Keratinocyte (primary cell): ENCODE measurements at regions not wholly inside any gene's neighbourhood (a gene's known extent, or its start where the extent isn't known, plus 50 kb on each side); places are given as distances from the start of the nearest gene placed in this dataset.

Experiments used
- DNase-seq: peaks from one replicate; pipeline ENCODE4 v3.0.0-alpha.2; 2011; ENCODE audit warnings: low read depth, missing footprints, low spot score
- FAIRE-seq: peaks from 2 replicates; lab custom pipeline; 2011; peaks lifted over from hg19 to GRCh38; lab: Jason Lieb, UNC
- H2AFZ ChIP-seq: 2 replicates; pipeline ENCODE4 v1.6.0; 2012; ENCODE audit warnings: low read length, control low read depth, inconsistent platforms; ENCODE audit not compliant: control insufficient read depth
- H3K27ac ChIP-seq: 2 replicates; pipeline ENCODE4 v1.5.1; 2011; ENCODE audit warnings: low read length; ENCODE audit not compliant: control insufficient read depth, insufficient read depth
- H3K27me3 ChIP-seq: 3 replicates; pipeline ENCODE4 v1.6.0; 2011; ENCODE audit warnings: low read length; ENCODE audit not compliant: control insufficient read depth, insufficient read depth; ENCODE audit errors: extremely low read depth
- H3K36me3 ChIP-seq, 2 experiments: 2 replicates in 1 of 2; 3 replicates in 1 of 2; pipeline ENCODE4 v1.5.1; 2011; ENCODE audit warnings: low read length in 2 of 2, mild to moderate bottlenecking in 1 of 2; ENCODE audit not compliant: control insufficient read depth in 2 of 2, insufficient read depth in 2 of 2; ENCODE audit errors: extremely low read depth in 1 of 2
- H3K4me1 ChIP-seq: 3 replicates; pipeline ENCODE4 v1.5.1; 2011; ENCODE audit warnings: low read length; ENCODE audit not compliant: control insufficient read depth, insufficient read depth; ENCODE audit errors: extremely low read depth
- H3K4me2 ChIP-seq: 3 replicates; pipeline ENCODE4 v1.6.0; 2011; ENCODE audit warnings: low read depth, low read length; ENCODE audit not compliant: control insufficient read depth, insufficient read depth; ENCODE audit errors: extremely low read depth
- H3K4me3 ChIP-seq, 3 experiments: fragments of 200-600 bp in 1 of 3; sonication (generic) in 1 of 3; 2 replicates in 2 of 3; 3 replicates in 1 of 3; pipeline ENCODE4 v1.5.1; 2011 to 2016; ENCODE audit warnings: low read length in 3 of 3, mild to moderate bottlenecking in 3 of 3, control low read depth in 2 of 3, inconsistent platforms in 1 of 3, low read depth in 1 of 3, mixed read lengths in 1 of 3, mixed run types in 1 of 3, moderate library complexity in 1 of 3; ENCODE audit not compliant: control insufficient read depth in 2 of 3, insufficient read depth in 2 of 3; ENCODE audit errors: extremely low read depth in 1 of 3
- H3K79me2 ChIP-seq: 2 replicates; pipeline ENCODE4 v1.6.0; 2012; ENCODE audit warnings: low read length; ENCODE audit not compliant: control insufficient read depth, insufficient read depth
- H3K9ac ChIP-seq: 3 replicates; pipeline ENCODE4 v1.6.0; 2011; ENCODE audit warnings: low read length; ENCODE audit not compliant: control insufficient read depth, insufficient read depth; ENCODE audit errors: extremely low read depth
- H3K9me1 ChIP-seq: 3 replicates; pipeline ENCODE4 v1.6.0; 2011; ENCODE audit warnings: low read length; ENCODE audit not compliant: control insufficient read depth, insufficient read depth; ENCODE audit errors: extremely low read depth
- H3K9me3 ChIP-seq: 2 replicates; pipeline ENCODE4 v1.5.1; 2012; ENCODE audit warnings: low read depth, low read length; ENCODE audit not compliant: control insufficient read depth
- H4K20me1 ChIP-seq: 3 replicates; pipeline ENCODE4 v1.6.0; 2011; ENCODE audit warnings: low read length; ENCODE audit not compliant: control insufficient read depth, insufficient read depth; ENCODE audit errors: extremely low read depth
- EZH2 ChIP-seq: IDR thresholded peaks from one replicate; pipeline ENCODE4 v1.6.1; 2012; ENCODE audit warnings: inconsistent platforms, mild to moderate bottlenecking, low read length, moderate library complexity
- dilution Hi-C: fragments of 300-500 bp; cut with MboI; formaldehyde crosslinking; loops from one replicate; pipeline ENCODE4 v1.7.0; 2020; ENCODE audit warnings: low sequenced_read_pairs; ENCODE audit not compliant: extremely low pct_ligation_motif_present
- TF ChIP-seq, protein P1 (sequence below), 3 experiments: IDR thresholded peaks in 1 of 3; conservative IDR thresholded peaks in 1 of 3; optimal IDR thresholded peaks in 1 of 3; 2 replicates in 2 of 3; 3 replicates in 1 of 3; pipeline versions ENCODE3 to v1.5.1; 2011; ENCODE audit warnings: low read length in 3 of 3, mild to moderate bottlenecking in 3 of 3, moderate library complexity in 2 of 3, control low read depth in 1 of 3, inconsistent platforms in 1 of 3; ENCODE audit not compliant: insufficient read depth in 2 of 3; ENCODE audit errors: extremely low read depth in 1 of 3

DNA sequence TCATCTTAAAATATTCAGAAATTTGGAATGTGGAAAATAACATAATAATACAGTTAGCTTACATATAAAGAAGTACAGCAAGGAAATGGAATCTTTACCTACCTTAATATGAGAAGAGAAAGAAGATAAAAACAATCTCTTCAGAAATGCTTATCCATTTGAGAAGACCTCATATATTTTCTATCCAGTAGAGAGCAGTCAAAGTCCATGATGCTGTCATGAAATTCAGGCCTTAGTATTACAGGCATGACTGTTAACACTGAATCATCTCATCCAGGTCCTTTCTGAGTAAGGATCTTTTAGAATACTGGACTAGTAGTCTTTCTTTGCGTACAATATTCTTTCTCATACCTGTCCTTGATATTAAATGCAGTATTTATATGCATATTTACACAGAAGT is 713.4 kb downstream of the CD109 start:
- H3K9me3 ChIP-seq: no peaks in the 10 kb centered on the region
- no peak overlapping the region for H3K4me3 ChIP-seq
- DNase-seq (no peak), FAIRE-seq (peak; percentile 29)
- H3K27ac ChIP-seq: no peak overlapping the region
- H2AFZ ChIP-seq: no peak overlapping the region
- no peak overlapping the region for H3K9ac ChIP-seq
- no peaks in the 10 kb centered on the region for H3K4me1 ChIP-seq
- H3K79me2 ChIP-seq: no peaks in the 10 kb centered on the region
- no peaks in the 10 kb centered on the region for H4K20me1 ChIP-seq
- no peak overlapping the region for H3K4me2 ChIP-seq
- TF ChIP-seq EZH2: no peak
- TF ChIP-seq, protein P1, sequence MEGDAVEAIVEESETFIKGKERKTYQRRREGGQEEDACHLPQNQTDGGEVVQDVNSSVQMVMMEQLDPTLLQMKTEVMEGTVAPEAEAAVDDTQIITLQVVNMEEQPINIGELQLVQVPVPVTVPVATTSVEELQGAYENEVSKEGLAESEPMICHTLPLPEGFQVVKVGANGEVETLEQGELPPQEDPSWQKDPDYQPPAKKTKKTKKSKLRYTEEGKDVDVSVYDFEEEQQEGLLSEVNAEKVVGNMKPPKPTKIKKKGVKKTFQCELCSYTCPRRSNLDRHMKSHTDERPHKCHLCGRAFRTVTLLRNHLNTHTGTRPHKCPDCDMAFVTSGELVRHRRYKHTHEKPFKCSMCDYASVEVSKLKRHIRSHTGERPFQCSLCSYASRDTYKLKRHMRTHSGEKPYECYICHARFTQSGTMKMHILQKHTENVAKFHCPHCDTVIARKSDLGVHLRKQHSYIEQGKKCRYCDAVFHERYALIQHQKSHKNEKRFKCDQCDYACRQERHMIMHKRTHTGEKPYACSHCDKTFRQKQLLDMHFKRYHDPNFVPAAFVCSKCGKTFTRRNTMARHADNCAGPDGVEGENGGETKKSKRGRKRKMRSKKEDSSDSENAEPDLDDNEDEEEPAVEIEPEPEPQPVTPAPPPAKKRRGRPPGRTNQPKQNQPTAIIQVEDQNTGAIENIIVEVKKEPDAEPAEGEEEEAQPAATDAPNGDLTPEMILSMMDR (optimal IDR thresholded peaks at IDR 0.05 in 1 of 3, IDR thresholded peaks at IDR 0.05 in 1 of 3, conservative IDR thresholded peaks at IDR 0.05 in 1 of 3; ENCODE audit: extremely low read depth in 1 of 3, insufficient read depth in 2 of 3, low read length in 3 of 3): peak in 2 of 3 experiments; percentile 30 to 37
- no peaks in the 10 kb centered on the region for H3K9me1 ChIP-seq
- H3K36me3 ChIP-seq: no peaks in the 10 kb centered on the region
- H3K27me3 ChIP-seq: no peaks in the 10 kb centered on the region
- dilution Hi-C loops: no loop called here

DNA sequence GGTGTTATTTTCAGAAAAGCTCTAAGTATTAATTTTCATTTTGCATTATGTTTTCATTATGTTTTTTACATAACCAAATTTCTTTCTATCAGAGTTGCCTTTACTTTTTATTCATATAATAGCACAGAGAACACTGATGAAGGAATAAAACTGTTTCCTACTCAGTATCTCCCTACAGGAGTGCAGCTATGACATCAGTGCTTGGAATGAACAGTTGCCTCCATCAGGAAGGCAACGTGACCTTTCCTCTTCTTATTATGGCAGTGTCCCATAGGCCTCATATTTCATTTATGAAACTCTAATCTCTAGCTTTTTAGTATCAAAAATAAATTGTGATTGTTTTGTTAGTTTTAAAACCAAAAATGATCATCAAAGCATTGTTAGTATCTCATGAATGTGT is 712.8 kb downstream of the CD109 start:
- Histone ChIP-seq H3K9me1 (no peaks in the 10 kb centered on the region), H3K4me1 (no peaks in the 10 kb centered on the region), H3K36me3 (no peaks in the 10 kb centered on the region), H3K4me3 (no peak overlapping the region), H3K9me3 (no peaks in the 10 kb centered on the region), H3K27ac (no peak overlapping the region), H3K9ac (no peak overlapping the region), H4K20me1 (no peaks in the 10 kb centered on the region), H2AFZ (no peak overlapping the region), H3K4me2 (no peak overlapping the region), H3K27me3 (no peaks in the 10 kb centered on the region), H3K79me2 (no peaks in the 10 kb centered on the region)
- TF ChIP-seq EZH2: no peak
- TF ChIP-seq, protein P1 (optimal IDR thresholded peaks at IDR 0.05 in 1 of 3, IDR thresholded peaks at IDR 0.05 in 1 of 3, conservative IDR thresholded peaks at IDR 0.05 in 1 of 3; ENCODE audit: extremely low read depth in 1 of 3, insufficient read depth in 2 of 3, low read length in 3 of 3): no peak
- DNase-seq (no peak), FAIRE-seq (no peak)
- dilution Hi-C loops: no loop called here
